CD14-positive monocyte (primary cell): ENCODE measurements at regions not wholly inside any gene's neighbourhood (a gene's known extent, or its start where the extent isn't known, plus 50 kb on each side); places are given as distances from the start of the nearest gene placed in this dataset.

Source experiments
- DNase-seq, 3 donors: peaks; one replicate each; pipeline ENCODE4 v3.0.0-alpha.2; 2011 to 2022
- H2AFZ ChIP-seq: 2 replicates; pipeline ENCODE4 v1.6.0; 2012; ENCODE audit warnings: mild to moderate bottlenecking, low read depth, low read length, inconsistent platforms; ENCODE audit not compliant: insufficient read depth, poor library complexity, severe bottlenecking
- H3K27ac ChIP-seq, 2 donors: 1 replicate in 1 of 2; 2 replicates in 1 of 2; pipeline ENCODE4 v1.5.1; 2012 to 2013; ENCODE audit warnings: low read length in 2 of 2, control low read depth in 1 of 2, inconsistent platforms in 1 of 2, low read depth in 1 of 2, mild to moderate bottlenecking in 1 of 2
- H3K27me3 ChIP-seq, 2 donors: one replicate each; pipeline versions ENCODE4 v1.6.0 to v1.6.1; 2011 to 2013; ENCODE audit warnings: low read length in 2 of 2; ENCODE audit not compliant: control insufficient read depth in 2 of 2, insufficient read depth in 2 of 2
- H3K36me3 ChIP-seq, 2 donors: replicated peaks in 1 of 2; 1 replicate in 1 of 2; 2 replicates in 1 of 2; pipeline versions ENCODE4 v1.5.1 to v1.6.1; 2012 to 2013; ENCODE audit warnings: low read length in 2 of 2, control low read depth in 1 of 2, inconsistent platforms in 1 of 2, mild to moderate bottlenecking in 1 of 2; ENCODE audit not compliant: insufficient read depth in 2 of 2, control insufficient read depth in 1 of 2
- H3K4me1 ChIP-seq, 2 donors: 1 replicate in 1 of 2; 2 replicates in 1 of 2; pipeline versions ENCODE4 v1.5.1 to v1.6.1; 2012 to 2013; ENCODE audit warnings: low read length in 2 of 2, control low read depth in 1 of 2, inconsistent platforms in 1 of 2, mild to moderate bottlenecking in 1 of 2, moderate library complexity in 1 of 2; ENCODE audit not compliant: insufficient read depth in 2 of 2, control insufficient read depth in 1 of 2
- H3K4me2 ChIP-seq: replicated peaks from 2 replicates; pipeline ENCODE3; 2012; ENCODE audit warnings: low read length, moderate library complexity, mild to moderate bottlenecking; ENCODE audit not compliant: poor library complexity, severe bottlenecking; ENCODE audit errors: extremely low read depth
- H3K4me3 ChIP-seq, 3 experiments: fragments of 200-600 bp in 1 of 3; sonication (generic) in 1 of 3; replicated peaks in 1 of 3; 1 replicate in 2 of 3; 2 replicates in 1 of 3; pipeline ENCODE4 v1.5.1; 2011 to 2013; ENCODE audit warnings: low read length in 3 of 3, mild to moderate bottlenecking in 3 of 3, control low read depth in 2 of 3, low read depth in 2 of 3, inconsistent platforms in 1 of 3, moderate library complexity in 1 of 3
- H3K79me2 ChIP-seq: 2 replicates; pipeline ENCODE4 v1.6.0; 2012; ENCODE audit warnings: mild to moderate bottlenecking, control low read depth, inconsistent platforms, low read length, moderate library complexity; ENCODE audit not compliant: insufficient read depth
- H3K9ac ChIP-seq: 2 replicates; pipeline ENCODE4 v1.6.0; 2017; ENCODE audit warnings: low read length, mild to moderate bottlenecking; ENCODE audit not compliant: insufficient read depth, poor library complexity, severe bottlenecking
- H3K9me3 ChIP-seq, 2 donors: replicated peaks in 1 of 2; 1 replicate in 1 of 2; 2 replicates in 1 of 2; pipeline versions ENCODE4 v1.5.1 to v1.6.1; 2012 to 2013; ENCODE audit warnings: low read length in 2 of 2, control low read depth in 1 of 2; ENCODE audit not compliant: control insufficient read depth in 1 of 2, insufficient read depth in 1 of 2
- H4K20me1 ChIP-seq: 2 replicates; pipeline ENCODE4 v1.6.0; 2012; ENCODE audit warnings: mild to moderate bottlenecking, low read length, control low read depth, moderate library complexity; ENCODE audit not compliant: insufficient read depth
- H3K27ac Mint-ChIP-seq, 7 donors: one replicate each; pipeline ENCODE4 v1.8.0; 2020; ENCODE audit warnings: mild to moderate bottlenecking in 7 of 7, mixed read lengths in 7 of 7, moderate library complexity in 6 of 7, inconsistent platforms in 2 of 7
- H3K27me3 Mint-ChIP-seq, 3 donors: one replicate each; pipeline ENCODE4 v1.8.0; 2021 to 2022; ENCODE audit warnings: low read depth in 3 of 3, mild to moderate bottlenecking in 3 of 3, mixed read lengths in 3 of 3, moderate library complexity in 3 of 3, inconsistent platforms in 1 of 3
- H3K36me3 Mint-ChIP-seq, 2 donors: one replicate each; pipeline ENCODE4 v1.8.0; 2020; ENCODE audit warnings: mixed read lengths in 2 of 2, inconsistent platforms in 1 of 2, mild to moderate bottlenecking in 1 of 2
- H3K4me1 Mint-ChIP-seq: one replicate; pipeline ENCODE4 v1.8.0; 2020; ENCODE audit warnings: mild to moderate bottlenecking, mixed read lengths
- H3K4me3 Mint-ChIP-seq, 2 donors: one replicate each; pipeline ENCODE4 v1.8.0; 2020; ENCODE audit warnings: mild to moderate bottlenecking in 2 of 2, mixed read lengths in 2 of 2, moderate library complexity in 1 of 2
- H3K9me3 Mint-ChIP-seq, 7 donors: one replicate each; pipeline ENCODE4 v1.8.0; 2020 to 2022; ENCODE audit warnings: mixed read lengths in 7 of 7, mild to moderate bottlenecking in 6 of 7, moderate library complexity in 6 of 7, inconsistent platforms in 2 of 7
- WGBS: methylation state at CpG from one replicate; pipeline ENCODE4 v1.1.5; 2013; ENCODE audit warnings: missing lambda C conversion rate; ENCODE audit not compliant: insufficient coverage; 5-methylcytosine and 5-hydroxymethylcytosine counted together
- intact Hi-C, 2 donors: fragments of 100-400 bp; cut with micrococcal nuclease; formaldehyde crosslinking; loops; one replicate each; pipeline versions ENCODE4 v1.15.0 to v1.15.1; 2023
- TF ChIP-seq, protein P1 (sequence below): fragments of 200-600 bp; IDR thresholded peaks from one replicate; pipeline ENCODE4 v1.8.0; 2022; ENCODE audit warnings: antibody characterized with exemption, mild to moderate bottlenecking

DNA sequence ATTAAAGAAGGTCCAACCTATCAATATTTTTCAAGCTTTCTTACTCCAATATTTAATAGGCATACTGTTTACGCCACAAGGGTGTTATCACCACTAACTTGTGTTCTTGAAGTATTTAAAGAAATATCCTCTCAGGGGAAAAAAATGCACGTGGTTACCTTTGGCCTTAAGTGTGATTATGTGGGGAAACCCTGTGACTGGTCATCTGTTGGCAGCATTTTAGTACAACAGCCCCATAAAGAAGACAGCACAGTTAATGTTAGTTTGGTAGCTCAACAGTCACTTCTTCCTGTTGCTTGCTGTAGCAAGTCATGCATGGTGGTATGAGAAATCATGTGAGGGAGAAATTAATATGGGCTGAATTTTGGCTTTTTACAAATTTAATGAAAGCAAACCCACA, 1021.5 kb upstream of the TMEM132C start:
- no peak overlapping the region for H3K9ac ChIP-seq
- TF ChIP-seq, protein P1, sequence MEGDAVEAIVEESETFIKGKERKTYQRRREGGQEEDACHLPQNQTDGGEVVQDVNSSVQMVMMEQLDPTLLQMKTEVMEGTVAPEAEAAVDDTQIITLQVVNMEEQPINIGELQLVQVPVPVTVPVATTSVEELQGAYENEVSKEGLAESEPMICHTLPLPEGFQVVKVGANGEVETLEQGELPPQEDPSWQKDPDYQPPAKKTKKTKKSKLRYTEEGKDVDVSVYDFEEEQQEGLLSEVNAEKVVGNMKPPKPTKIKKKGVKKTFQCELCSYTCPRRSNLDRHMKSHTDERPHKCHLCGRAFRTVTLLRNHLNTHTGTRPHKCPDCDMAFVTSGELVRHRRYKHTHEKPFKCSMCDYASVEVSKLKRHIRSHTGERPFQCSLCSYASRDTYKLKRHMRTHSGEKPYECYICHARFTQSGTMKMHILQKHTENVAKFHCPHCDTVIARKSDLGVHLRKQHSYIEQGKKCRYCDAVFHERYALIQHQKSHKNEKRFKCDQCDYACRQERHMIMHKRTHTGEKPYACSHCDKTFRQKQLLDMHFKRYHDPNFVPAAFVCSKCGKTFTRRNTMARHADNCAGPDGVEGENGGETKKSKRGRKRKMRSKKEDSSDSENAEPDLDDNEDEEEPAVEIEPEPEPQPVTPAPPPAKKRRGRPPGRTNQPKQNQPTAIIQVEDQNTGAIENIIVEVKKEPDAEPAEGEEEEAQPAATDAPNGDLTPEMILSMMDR, result no peak
- Mint-ChIP-seq H3K4me3 (no peak overlapping the region), H3K27me3 (peaks cover 1 to 11% (median 1%) of the 10 kb centered on the region in 3 donors), H3K4me1 (peaks cover 2% of the 10 kb centered on the region), H3K36me3 (no peaks in the 10 kb centered on the region), H3K9me3 (peaks cover 1 to 8% (median 6%) of the 10 kb centered on the region in 7 donors), H3K27ac (no peak overlapping the region)
- intact Hi-C loops, result no loop called here
- H3K4me1 ChIP-seq, result no peaks in the 10 kb centered on the region
- WGBS, result 60% methylated on average over 1 of the region's 2 CpGs
- no peak for DNase-seq
- no peaks in the 10 kb centered on the region for H3K27me3 ChIP-seq
- no peak overlapping the region for H3K27ac ChIP-seq
- no peak overlapping the region for H3K4me2 ChIP-seq
- peaks cover 0 to 4% of the 10 kb centered on the region in 2 donors for H3K9me3 ChIP-seq
- H3K36me3 ChIP-seq, result no peaks in the 10 kb centered on the region
- H2AFZ ChIP-seq, result no peak overlapping the region
- no peaks in the 10 kb centered on the region for H4K20me1 ChIP-seq
- H3K79me2 ChIP-seq, result no peaks in the 10 kb centered on the region
- no peak overlapping the region for H3K4me3 ChIP-seq

DNA sequence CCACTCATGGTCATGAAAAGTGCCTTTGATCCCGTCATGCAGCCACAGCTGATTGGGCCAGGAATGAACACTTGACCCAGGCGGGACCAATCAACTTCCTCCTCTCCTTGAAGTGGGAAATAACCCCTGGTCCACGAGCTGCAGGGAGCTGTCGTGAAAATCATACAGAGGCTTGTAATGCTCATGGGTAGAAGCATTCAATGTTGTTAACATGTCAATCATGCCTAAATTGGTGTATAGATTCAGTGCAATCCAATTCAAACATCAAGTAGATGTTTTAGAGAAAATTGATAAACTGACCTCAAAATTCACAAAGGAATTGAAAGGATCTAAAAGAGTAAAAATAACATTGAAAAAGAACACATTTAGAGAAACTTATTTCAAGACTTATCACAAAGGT, 1019.0 kb upstream of the TMEM132C start:
- H3K27me3 Mint-ChIP-seq, result peaks cover 1 to 16% (median 4%) of the 10 kb centered on the region in 3 donors
- WGBS, result no CpG with 5 or more reads among the region's 4 CpGs
- intact Hi-C loops, result no loop called here
- H3K4me3 Mint-ChIP-seq, result no peak overlapping the region
- Histone ChIP-seq H2AFZ (no peak overlapping the region), H3K9ac (no peak overlapping the region), H3K4me3 (no peak overlapping the region), H3K79me2 (no peaks in the 10 kb centered on the region), H3K27ac (no peak overlapping the region), H3K36me3 (no peaks in the 10 kb centered on the region), H3K9me3 (peaks cover 0 to 4% of the 10 kb centered on the region in 2 donors), H3K4me1 (no peaks in the 10 kb centered on the region), H3K4me2 (no peak overlapping the region), H4K20me1 (no peaks in the 10 kb centered on the region), H3K27me3 (peaks cover 0 to 7% of the 10 kb centered on the region in 2 donors)
- no peaks in the 10 kb centered on the region for H3K36me3 Mint-ChIP-seq
- H3K27ac Mint-ChIP-seq, result peak overlapping the region in 1 of 7 donors; percentile 48
- H3K9me3 Mint-ChIP-seq, result peaks cover 3 to 6% (median 4%) of the 10 kb centered on the region in 7 donors
- DNase-seq, result peak in 1 of 3 donors; percentile 20
- peaks cover 2% of the 10 kb centered on the region for H3K4me1 Mint-ChIP-seq
- TF ChIP-seq, protein P1, result no peak
